GM23248 (cell line): ENCODE measurements at regions not wholly inside any gene's neighbourhood (a gene's known extent, or its start where the extent isn't known, plus 50 kb on each side); places are given as distances from the start of the nearest gene placed in this dataset.

Source experiments
- DNase-seq: peaks from one replicate; pipeline ENCODE4 v3.0.0-alpha.2; 2015
- H2AFZ ChIP-seq: fragments of 200-600 bp; sonication (generic); 2 replicates; pipeline ENCODE4 v1.6.1; 2016; ENCODE audit warnings: antibody characterized with exemption
- H3F3A ChIP-seq: fragments of 200-600 bp; sonication (generic); 2 replicates; pipeline ENCODE4 v1.6.1; 2016; ENCODE audit warnings: mild to moderate bottlenecking, antibody characterized with exemption, mixed run types; ENCODE audit not compliant: insufficient read depth
- H3K27ac ChIP-seq: fragments of 200-600 bp; sonication (generic); 2 replicates; pipeline ENCODE4 v1.5.1; 2016; ENCODE audit warnings: mild to moderate bottlenecking
- H3K27me3 ChIP-seq: fragments of 200-600 bp; sonication (generic); replicated peaks from 2 replicates; pipeline ENCODE4 v1.6.1; 2016; ENCODE audit warnings: mild to moderate bottlenecking; ENCODE audit not compliant: insufficient read depth
- H3K36me3 ChIP-seq: fragments of 200-600 bp; sonication (generic); 2 replicates; pipeline ENCODE4 v1.6.1; 2016; ENCODE audit warnings: low read depth, mild to moderate bottlenecking
- H3K4me1 ChIP-seq: fragments of 200-600 bp; sonication (generic); 2 replicates; pipeline ENCODE4 v1.6.1; 2016; ENCODE audit warnings: mild to moderate bottlenecking; ENCODE audit not compliant: insufficient read depth
- H3K4me2 ChIP-seq: fragments of 200-600 bp; sonication (generic); one replicate; pipeline ENCODE4 v1.6.1; 2016; ENCODE audit warnings: mild to moderate bottlenecking; ENCODE audit not compliant: unreplicated experiment
- H3K4me3 ChIP-seq: fragments of 200-600 bp; sonication (generic); 2 replicates; pipeline ENCODE4 v1.5.1; 2016; ENCODE audit warnings: mild to moderate bottlenecking
- H3K79me2 ChIP-seq: fragments of 200-600 bp; sonication (generic); 2 replicates; pipeline ENCODE4 v1.6.1; 2016; ENCODE audit warnings: mild to moderate bottlenecking; ENCODE audit not compliant: insufficient read depth
- H3K9ac ChIP-seq: fragments of 200-600 bp; sonication (generic); 2 replicates; pipeline ENCODE4 v1.6.1; 2016; ENCODE audit warnings: mild to moderate bottlenecking
- H3K9me2 ChIP-seq: fragments of 200-600 bp; sonication (generic); 2 replicates; pipeline ENCODE4 v1.6.1; 2016; ENCODE audit warnings: mixed run types, mild to moderate bottlenecking, moderate library complexity; ENCODE audit not compliant: insufficient read depth
- H3K9me3 ChIP-seq: fragments of 200-600 bp; sonication (generic); one replicate; pipeline ENCODE4 v1.6.1; 2017; ENCODE audit warnings: low read depth
- H4K20me1 ChIP-seq: fragments of 200-600 bp; sonication (generic); 2 replicates; pipeline ENCODE4 v1.6.0; 2016; ENCODE audit not compliant: insufficient read depth
- EZH2 ChIP-seq: fragments of 200-600 bp; sonication (generic); IDR thresholded peaks from 2 replicates; pipeline ENCODE4 v1.6.1; 2018; ENCODE audit warnings: antibody characterized with exemption, mild to moderate bottlenecking; ENCODE audit not compliant: insufficient read depth, poor library complexity, severe bottlenecking
- EZH2phosphoT487 ChIP-seq: fragments of 200-600 bp; sonication (generic); IDR thresholded peaks from 2 replicates; pipeline ENCODE4 v1.6.1; 2018; ENCODE audit warnings: antibody characterized with exemption, moderate library complexity, mild to moderate bottlenecking, low read depth; ENCODE audit not compliant: insufficient read depth
- WGBS, 2 experiments: methylation state at CpG; one replicate each; pipeline ENCODE4 v1.1.6; 2015 to 2017; ENCODE audit warnings: low lambda C conversion rate in 2 of 2, low coverage in 1 of 2; ENCODE audit errors: missing lambda C conversion rate in 2 of 2; 5-methylcytosine and 5-hydroxymethylcytosine counted together
- in situ Hi-C: fragments of 300-500 bp; cut with MboI; formaldehyde crosslinking; loops from 2 replicates; pipeline ENCODE4 v1.15.0; 2020

- Histone ChIP-seq H3F3A (no peaks in the 10 kb centered on the region), H3K4me1 (no peaks in the 10 kb centered on the region), H3K4me3 (no peak overlapping the region), H3K79me2 (no peaks in the 10 kb centered on the region), H3K4me2 (no peak overlapping the region), H3K9me2 (no peaks in the 10 kb centered on the region), H4K20me1 (no peaks in the 10 kb centered on the region), H2AFZ (no peak overlapping the region), H3K36me3 (no peaks in the 10 kb centered on the region), H3K27me3 (peaks cover 78% of the 10 kb centered on the region), H3K9me3 (no peaks in the 10 kb centered on the region), H3K27ac (no peak overlapping the region), H3K9ac (no peak overlapping the region)
- DNase-seq = no peak
- in situ Hi-C loops = no loop called here
- TF ChIP-seq EZH2 = no peak
- TF ChIP-seq EZH2phosphoT487 = no peak
- 3 to 6% methylated on average over 2 of the region's 2 CpGs for WGBS, 2 experiments
Observed at GRCh38 chr11:131228378-131228777, 142.0 kb upstream of the NTM start.

GRCh38 chr11:131229221-131229620 lies 141.2 kb upstream of the NTM start:
- H3K4me2 ChIP-seq = no peak overlapping the region
- H3K9ac ChIP-seq = no peak overlapping the region
- no peaks in the 10 kb centered on the region for H3K79me2 ChIP-seq
- no peak for DNase-seq
- H2AFZ ChIP-seq = no peak overlapping the region
- H3F3A ChIP-seq = no peaks in the 10 kb centered on the region
- no peaks in the 10 kb centered on the region for H3K9me3 ChIP-seq
- in situ Hi-C loops = no loop called here
- no peaks in the 10 kb centered on the region for H3K36me3 ChIP-seq
- peaks cover 78% of the 10 kb centered on the region for H3K27me3 ChIP-seq
- H3K4me3 ChIP-seq = no peak overlapping the region
- TF ChIP-seq EZH2phosphoT487 (no peak), EZH2 (no peak)
- H3K4me1 ChIP-seq = no peaks in the 10 kb centered on the region
- WGBS, 2 experiments = 26 to 35% methylated on average over 2 of the region's 2 CpGs
- no peaks in the 10 kb centered on the region for H3K9me2 ChIP-seq
- no peaks in the 10 kb centered on the region for H4K20me1 ChIP-seq
- H3K27ac ChIP-seq = no peak overlapping the region

DNA sequence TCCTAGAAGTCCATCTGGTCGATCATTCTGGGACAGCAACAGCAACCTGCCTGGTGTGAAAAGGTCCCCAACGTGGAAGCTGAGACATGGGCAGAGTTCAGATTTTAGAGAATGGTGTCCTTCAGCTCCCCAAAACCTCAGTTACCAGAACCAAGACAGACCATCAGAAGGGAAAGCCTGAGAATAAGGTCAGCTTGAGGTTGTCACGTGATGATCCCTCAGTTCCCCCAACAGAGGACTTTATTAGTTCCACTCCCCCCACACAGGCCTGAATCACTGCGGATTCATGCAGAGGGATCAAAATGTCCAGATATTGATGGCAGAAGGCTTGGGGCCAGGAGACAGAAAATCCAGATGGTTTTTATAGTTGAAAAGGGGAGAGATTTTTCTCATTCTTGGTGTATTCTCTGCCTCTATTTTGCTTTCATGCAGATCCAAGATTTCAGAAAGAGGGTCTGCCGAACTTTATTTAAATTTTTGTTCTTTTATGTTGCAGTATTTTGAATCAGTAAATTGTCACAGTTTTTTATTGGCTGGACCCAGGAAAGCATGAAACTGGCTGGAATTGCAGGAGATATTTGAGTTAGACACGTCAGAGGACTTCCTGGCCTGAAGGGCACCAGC lies 139.0 kb upstream of the NTM start:
- no peak for DNase-seq
- in situ Hi-C loops = no loop called here
- Histone ChIP-seq H3F3A (no peaks in the 10 kb centered on the region), H3K4me1 (no peaks in the 10 kb centered on the region), H3K9me3 (no peaks in the 10 kb centered on the region), H3K36me3 (no peaks in the 10 kb centered on the region), H3K9me2 (no peaks in the 10 kb centered on the region), H3K27me3 (peaks cover 80% of the 10 kb centered on the region), H3K9ac (no peak overlapping the region), H3K79me2 (no peaks in the 10 kb centered on the region), H3K4me2 (no peak overlapping the region), H2AFZ (no peak overlapping the region), H3K4me3 (no peak overlapping the region), H3K27ac (no peak overlapping the region), H4K20me1 (no peaks in the 10 kb centered on the region)
- TF ChIP-seq EZH2phosphoT487 = no peak
- TF ChIP-seq EZH2 = no peak
- 3% methylated on average over 6 of the region's 6 CpGs for WGBS, 2 experiments

DNA sequence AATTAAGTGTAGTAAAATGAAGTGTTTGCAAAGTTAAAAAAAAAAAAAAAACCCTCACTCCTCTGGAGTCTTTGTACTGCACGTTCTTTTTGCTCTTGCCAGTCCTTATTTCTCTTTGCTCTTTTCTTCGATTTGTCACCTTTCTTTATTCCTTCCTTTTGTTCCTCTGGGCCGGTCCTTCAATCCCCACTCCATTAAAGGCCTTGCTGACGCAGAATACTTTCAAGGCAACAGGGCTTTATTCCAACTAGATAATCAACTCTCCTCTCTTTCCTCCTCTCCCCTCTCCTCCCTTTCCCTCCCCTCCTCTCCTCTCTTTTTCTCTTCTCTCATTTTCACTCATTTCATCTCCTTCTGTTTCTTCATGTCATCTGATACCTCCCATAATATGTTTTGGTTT lies 138.2 kb upstream of the NTM start:
- no peaks in the 10 kb centered on the region for H3K9me3 ChIP-seq
- WGBS, 2 experiments = 12 to 16% methylated on average over 4 of the region's 4 CpGs
- H3F3A ChIP-seq = no peaks in the 10 kb centered on the region
- no peaks in the 10 kb centered on the region for H4K20me1 ChIP-seq
- no peaks in the 10 kb centered on the region for H3K9me2 ChIP-seq
- H3K4me2 ChIP-seq = no peak overlapping the region
- no peaks in the 10 kb centered on the region for H3K4me1 ChIP-seq
- no peak overlapping the region for H2AFZ ChIP-seq
- H3K79me2 ChIP-seq = no peaks in the 10 kb centered on the region
- no peak overlapping the region for H3K4me3 ChIP-seq
- in situ Hi-C loops = no loop called here
- H3K27me3 ChIP-seq = peaks cover 78% of the 10 kb centered on the region
- DNase-seq = no peak
- no peak overlapping the region for H3K9ac ChIP-seq
- no peak overlapping the region for H3K27ac ChIP-seq
- TF ChIP-seq EZH2 = no peak
- TF ChIP-seq EZH2phosphoT487 = no peak
- H3K36me3 ChIP-seq = no peaks in the 10 kb centered on the region

GRCh38 chr11:131234221-131234620 lies 136.2 kb upstream of the NTM start:
- no peaks in the 10 kb centered on the region for H3K79me2 ChIP-seq
- no peak overlapping the region for H2AFZ ChIP-seq
- no peaks in the 10 kb centered on the region for H3K4me1 ChIP-seq
- H3K36me3 ChIP-seq = no peaks in the 10 kb centered on the region
- WGBS, 2 experiments = 68 to 70% methylated on average over 15 of the region's 15 CpGs
- no peaks in the 10 kb centered on the region for H4K20me1 ChIP-seq
- H3K9ac ChIP-seq = no peak overlapping the region
- in situ Hi-C loops = no loop called here
- H3K9me2 ChIP-seq = no peaks in the 10 kb centered on the region
- H3K9me3 ChIP-seq = no peaks in the 10 kb centered on the region
- peaks cover 80% of the 10 kb centered on the region for H3K27me3 ChIP-seq
- TF ChIP-seq EZH2 = no peak
- no peak for TF ChIP-seq EZH2phosphoT487
- no peaks in the 10 kb centered on the region for H3F3A ChIP-seq
- no peak for DNase-seq
- no peak overlapping the region for H3K4me2 ChIP-seq
- H3K4me3 ChIP-seq = no peak overlapping the region
- no peak overlapping the region for H3K27ac ChIP-seq
